ENCODE measurements at regions not wholly inside any gene's neighbourhood (a gene's known extent, or its start where the extent isn't known, plus 50 kb on each side); places are given as distances from the start of the nearest gene placed in this dataset.

- no peak for DNase-seq (ENCODE audit: low spot score)
Measured at GRCh38 chr3:160622263-160623045, 54.5 kb upstream of the ARL14 start.

GRCh38 chr3:160618878-160619277 lies 53.5 kb upstream of the KPNA4 start:
- DNase-seq (ENCODE audit: low spot score) = no peak

- DNase-seq (ENCODE audit: low spot score) = no peak
Measured at GRCh38 chr3:160618363-160618762, 53.0 kb upstream of the KPNA4 start.

GRCh38 chr3:160617636-160618035 lies 52.3 kb upstream of the KPNA4 start:
- DNase-seq (ENCODE audit: low spot score) = no peak

- peak; percentile 60 for DNase-seq (ENCODE audit: low spot score)
Measured at GRCh38 chr3:160616716-160617115, 51.3 kb upstream of the KPNA4 start.

GRCh38 chr3:160616311-160616710 lies 50.9 kb upstream of the KPNA4 start:
- no peak for DNase-seq (ENCODE audit: low spot score)

All from AG20443 (cell line).